Inferior parietal cortex (tissue), 1 donor: ENCODE measurements at regions not wholly inside any gene's neighbourhood (a gene's known extent, or its start where the extent isn't known, plus 50 kb on each side); places are given as distances from the start of the nearest gene placed in this dataset.

ENCODE experiments used
- DNase-seq: peaks from one replicate; pipeline ENCODE4 v3.0.0-alpha.2; 2016; ENCODE audit errors: extremely low spot score

- no peak for DNase-seq
These were observed 505.6 kb upstream of the KIRREL3 start for GRCh38 chr11:127506126-127506525.

GRCh38 chr11:127496165-127496564 is 495.6 kb upstream of the KIRREL3 start:
- no peak for DNase-seq

GRCh38 chr11:127493330-127494022 is 492.9 kb upstream of the KIRREL3 start:
- peak; percentile 34 for DNase-seq

DNA sequence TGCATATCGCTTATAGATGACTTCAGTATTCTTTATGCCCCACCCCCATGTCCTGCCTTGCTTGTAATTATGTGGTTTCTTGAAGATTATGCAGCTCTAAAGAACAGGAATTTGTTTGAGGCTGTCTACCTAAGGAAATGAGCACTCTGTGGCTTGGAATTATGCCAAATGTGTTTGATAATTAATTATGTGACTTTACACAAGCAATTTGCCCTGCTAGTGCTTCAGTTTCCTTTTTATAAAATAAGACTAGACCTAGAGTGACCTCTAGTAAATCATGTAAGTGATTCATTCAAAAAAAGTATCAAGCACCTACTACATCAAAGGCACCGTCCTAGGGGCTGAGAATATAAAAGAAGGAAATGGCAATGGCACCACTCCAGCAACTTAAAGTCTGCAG is 491.5 kb upstream of the KIRREL3 start:
- no peak for DNase-seq

- DNase-seq, result no peak
These were observed 491.0 kb upstream of the KIRREL3 start for GRCh38 chr11:127491589-127491988.

GRCh38 chr11:127490896-127491295 is 490.3 kb upstream of the KIRREL3 start:
- DNase-seq, result no peak

GRCh38 chr11:127485541-127485940 is 485.0 kb upstream of the KIRREL3 start:
- DNase-seq, result no peak

- no peak for DNase-seq
These were observed 480.8 kb upstream of the KIRREL3 start for GRCh38 chr11:127481391-127481790.

- DNase-seq, result no peak
These were observed 478.3 kb upstream of the KIRREL3 start for GRCh38 chr11:127478826-127479225.

GRCh38 chr11:127474766-127475165 is 474.2 kb upstream of the KIRREL3 start:
- no peak for DNase-seq

DNA sequence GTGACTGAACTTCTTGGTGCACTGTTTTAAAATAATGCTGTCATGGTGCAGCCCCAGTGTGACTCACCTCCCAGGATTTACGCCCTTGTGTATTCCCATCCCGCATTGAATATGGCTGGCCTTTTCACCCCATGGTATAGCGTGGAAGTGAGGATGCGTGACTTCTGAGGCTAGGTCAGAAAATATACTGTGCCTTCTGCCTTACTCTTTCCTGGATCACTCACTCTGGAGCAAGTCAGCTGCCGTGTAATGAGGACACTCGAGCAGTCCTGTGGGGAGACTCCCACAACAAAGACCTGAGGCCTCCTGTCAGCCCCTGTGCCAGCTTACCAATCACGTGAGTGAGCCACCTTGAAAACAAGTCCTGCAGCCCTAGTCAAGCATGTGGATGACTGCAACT is 471.9 kb upstream of the KIRREL3 start:
- no peak for DNase-seq

DNA sequence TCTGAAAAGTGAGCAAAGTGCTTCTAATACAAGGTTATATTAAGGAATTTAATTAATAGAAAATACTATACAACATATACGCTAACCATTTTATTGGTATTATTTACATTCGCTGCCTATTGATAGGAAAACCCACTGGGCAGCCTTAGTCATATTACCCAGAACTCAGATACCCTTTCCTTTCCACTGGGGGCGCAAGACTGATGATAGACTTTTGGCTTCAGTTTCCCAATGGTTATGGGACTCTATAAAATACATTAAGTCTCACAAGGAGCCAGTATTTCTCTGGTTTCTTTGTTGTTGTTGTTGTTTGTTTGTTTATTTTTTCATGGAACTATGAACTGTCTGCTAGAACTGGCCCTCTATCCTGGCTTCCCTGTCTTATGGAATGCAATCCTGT is 471.1 kb upstream of the KIRREL3 start:
- DNase-seq, result no peak

GRCh38 chr11:127470306-127470884 is 469.8 kb upstream of the KIRREL3 start:
- no peak for DNase-seq

- no peak for DNase-seq
These were observed 463.8 kb upstream of the KIRREL3 start for GRCh38 chr11:127464325-127464724.

DNA sequence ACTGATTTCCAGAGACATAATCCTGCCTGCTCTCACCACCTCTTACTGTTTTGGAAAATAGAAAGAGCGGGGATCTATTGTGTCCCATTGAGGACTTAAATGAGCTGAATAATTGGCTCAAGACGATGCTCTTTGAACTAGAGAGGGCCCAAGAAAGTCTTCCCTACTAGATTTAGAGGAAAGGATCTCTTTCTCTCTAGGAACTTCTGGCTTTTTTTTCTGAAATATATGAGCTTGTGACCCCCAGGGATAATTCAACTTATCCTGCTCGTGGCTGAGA is 461.4 kb upstream of the KIRREL3 start:
- no peak for DNase-seq

GRCh38 chr11:127461241-127462064 is 460.9 kb upstream of the KIRREL3 start:
- DNase-seq, result no peak

DNA sequence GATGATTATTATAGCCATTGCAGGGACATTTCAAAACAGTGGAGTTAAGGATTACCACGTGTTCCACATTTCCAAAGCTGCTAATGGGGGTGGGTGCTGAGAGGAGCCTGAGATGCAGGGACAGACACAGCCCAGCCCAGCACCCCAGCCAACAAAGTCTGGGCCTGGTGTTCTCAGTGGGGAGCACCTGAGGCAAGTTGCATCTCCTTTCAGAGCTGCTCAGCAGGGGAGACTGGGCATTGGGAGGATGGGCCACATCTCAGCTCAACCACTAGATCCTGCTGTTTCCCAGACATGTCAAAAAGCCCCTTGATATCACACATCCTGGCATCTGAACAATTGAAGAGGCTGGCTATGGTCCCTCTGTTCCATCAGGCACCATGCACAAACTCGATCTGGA is 458.0 kb upstream of the KIRREL3 start:
- DNase-seq, result no peak

DNA sequence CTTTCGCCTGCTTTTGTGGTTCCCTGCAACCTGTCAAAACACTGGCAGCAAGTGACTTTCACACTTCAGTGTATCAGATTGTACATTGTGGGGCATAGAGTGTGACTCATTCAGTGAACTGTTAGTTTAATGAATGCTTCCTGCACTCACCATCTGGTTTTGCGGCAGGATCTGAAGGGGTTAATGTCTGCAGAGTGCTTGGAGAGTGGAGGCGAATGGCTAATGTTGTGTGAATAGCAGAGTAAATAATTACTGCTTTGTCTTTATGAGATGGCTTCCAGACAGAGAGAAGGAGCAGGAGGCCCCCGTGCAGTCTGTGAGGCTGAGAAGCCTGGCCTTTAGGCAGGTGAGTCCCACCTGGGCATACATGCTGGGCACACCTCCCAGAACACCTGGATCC is 454.3 kb upstream of the KIRREL3 start:
- DNase-seq, result no peak

DNA sequence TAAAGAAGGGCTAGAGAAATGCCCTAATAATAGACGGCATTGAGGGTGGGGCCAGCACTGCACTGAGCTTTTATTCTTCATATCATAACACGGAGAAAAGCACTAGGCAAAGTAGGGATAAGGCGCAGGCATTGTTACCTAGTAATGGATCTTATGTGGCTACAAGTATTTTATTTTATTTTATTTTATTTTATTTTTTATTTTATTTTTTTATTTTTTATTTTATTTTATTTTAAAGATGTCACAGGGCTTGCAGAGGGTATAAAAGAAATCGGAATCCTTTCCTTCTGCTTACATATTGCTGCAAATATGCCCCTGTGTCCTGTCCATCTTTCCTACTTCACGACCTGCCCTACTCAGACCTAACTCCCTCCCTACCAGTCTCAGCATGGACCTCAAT is 452.0 kb upstream of the KIRREL3 start:
- DNase-seq, result no peak

GRCh38 chr11:127451861-127452260 is 451.3 kb upstream of the KIRREL3 start:
- DNase-seq, result peak; percentile 60

DNA sequence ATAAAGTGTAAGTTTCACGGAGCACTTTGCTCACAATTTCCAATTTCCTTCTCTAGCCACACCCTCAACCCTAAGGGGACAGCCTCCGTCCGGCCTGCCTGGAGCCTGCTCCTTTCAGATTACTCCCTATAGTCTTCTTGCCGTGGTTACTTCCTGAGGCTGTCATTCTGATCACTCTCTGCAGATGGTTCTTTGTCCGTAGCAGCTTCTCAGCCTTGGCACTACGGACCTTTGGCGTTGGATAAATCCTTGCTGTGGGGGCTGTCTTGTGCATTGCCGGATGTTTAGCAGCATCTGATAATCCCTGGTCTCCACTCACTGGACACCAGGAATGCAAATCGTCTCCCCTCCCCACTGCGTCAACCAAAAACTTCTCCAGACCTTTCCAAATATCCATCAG is 447.5 kb upstream of the KIRREL3 start:
- no peak for DNase-seq

- no peak for DNase-seq
These were observed 444.9 kb upstream of the KIRREL3 start for GRCh38 chr11:127445476-127445875.

DNA sequence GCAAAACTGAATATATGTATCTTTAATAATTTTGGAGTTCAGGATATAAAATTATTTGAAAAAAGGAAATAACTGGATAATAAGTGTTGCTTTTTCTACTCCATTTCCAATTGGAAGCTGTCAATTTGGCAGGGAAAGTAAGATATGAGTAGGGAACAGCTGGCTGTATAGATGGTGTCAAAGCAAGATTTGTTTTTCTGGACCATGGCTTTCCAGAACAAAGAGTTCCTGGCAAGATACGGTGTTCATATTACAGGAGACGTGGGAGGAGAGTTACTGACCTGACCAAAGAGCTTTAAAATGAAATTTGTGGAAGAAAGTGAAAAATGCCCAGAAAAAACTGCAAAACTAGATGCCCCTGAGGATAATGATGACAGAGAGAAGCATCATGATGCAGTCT is 442.7 kb upstream of the KIRREL3 start:
- DNase-seq, result no peak
